Astrocyte of the cerebellum (primary cell): ENCODE measurements at regions not wholly inside any gene's neighbourhood (a gene's known extent, or its start where the extent isn't known, plus 50 kb on each side); places are given as distances from the start of the nearest gene placed in this dataset.

Experiments used
- DNase-seq: peaks from one replicate; pipeline ENCODE4 v3.0.0-alpha.2; 2011; ENCODE audit warnings: low read depth
- H3K4me3 ChIP-seq: 2 replicates; pipeline ENCODE4 v1.5.1; 2011; ENCODE audit warnings: mild to moderate bottlenecking, low read depth, low read length, moderate library complexity
- CTCF ChIP-seq: IDR thresholded peaks from 2 replicates; pipeline ENCODE4 v1.5.1; 2012; ENCODE audit warnings: low read length, low read depth, moderate library complexity, mild to moderate bottlenecking; ENCODE audit errors: missing control alignments
- in situ Hi-C: cut with HindIII; loops from 2 replicates; pipeline ENCODE4 v1.10.0; 2017; ENCODE audit warnings: low sequenced_read_pairs

- in situ Hi-C loops: no loop called here
- no peak overlapping the region for H3K4me3 ChIP-seq
- DNase-seq: no peak
- no peak for TF ChIP-seq CTCF
These were observed 534.0 kb downstream of the ARAP2 start for GRCh38 chr4:35710343-35710742.

- H3K4me3 ChIP-seq: no peak overlapping the region
- no peak for TF ChIP-seq CTCF
- DNase-seq: no peak
- in situ Hi-C loops: no loop called here
These were observed 533.2 kb downstream of the ARAP2 start for GRCh38 chr4:35711127-35711526.

- no peak overlapping the region for H3K4me3 ChIP-seq
- DNase-seq: no peak
- in situ Hi-C loops: no loop called here
- no peak for TF ChIP-seq CTCF
These were observed 520.3 kb downstream of the ARAP2 start for GRCh38 chr4:35723973-35724372.

- no peak for DNase-seq
- H3K4me3 ChIP-seq: no peak overlapping the region
- no peak for TF ChIP-seq CTCF
- in situ Hi-C loops: no loop called here
These were observed 519.2 kb downstream of the ARAP2 start for GRCh38 chr4:35725131-35725530.

DNA sequence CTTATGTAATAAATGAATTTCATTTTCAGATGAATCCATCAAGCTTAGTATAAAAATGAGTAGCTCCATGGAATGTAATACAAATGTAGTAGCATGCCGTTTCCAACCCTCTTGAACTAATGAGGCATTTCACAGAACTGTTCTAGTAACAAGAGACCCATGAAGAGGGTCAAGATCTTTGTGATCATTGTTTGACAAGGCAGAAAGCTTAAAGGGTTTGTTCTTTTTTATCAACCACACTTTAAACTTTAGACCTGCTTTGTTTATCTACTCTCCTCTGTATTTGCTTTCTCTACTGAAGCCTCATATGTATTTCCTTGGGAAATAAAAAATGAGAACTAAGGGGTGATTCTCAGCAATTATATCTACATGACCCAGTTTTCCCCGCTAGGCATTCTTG lies 513.9 kb downstream of the ARAP2 start:
- in situ Hi-C loops: no loop called here
- TF ChIP-seq CTCF: no peak

GRCh38 chr4:35734381-35735098 lies 509.8 kb downstream of the ARAP2 start:
- in situ Hi-C loops: no loop called here
- no peak overlapping the region for H3K4me3 ChIP-seq
- no peak for TF ChIP-seq CTCF
- DNase-seq: no peak

More for the DNA sequence above, 513.9 kb downstream of the ARAP2 start:
- no peak overlapping the region for H3K4me3 ChIP-seq
- DNase-seq: no peak
